Liver (tissue), 8 donors: ENCODE measurements at regions not wholly inside any gene's neighbourhood (a gene's known extent, or its start where the extent isn't known, plus 50 kb on each side); places are given as distances from the start of the nearest gene placed in this dataset.

ENCODE experiments used
- DNase-seq: peaks from one replicate; pipeline ENCODE4 v3.0.0-alpha.2; 2017; ENCODE audit warnings: low spot score
- H3K27ac ChIP-seq, 2 donors: one replicate each; pipeline ENCODE4 v1.7.0; 2013; ENCODE audit warnings: inconsistent platforms in 2 of 2, low read length in 2 of 2, control low read depth in 1 of 2, low read depth in 1 of 2, mild to moderate bottlenecking in 1 of 2
- H3K27me3 ChIP-seq, 4 donors: one replicate each; pipeline versions ENCODE4 v1.6.1 to v1.7.0; 2013; ENCODE audit warnings: low read length in 3 of 4, inconsistent platforms in 1 of 4, mild to moderate bottlenecking in 1 of 4, moderate library complexity in 1 of 4; ENCODE audit not compliant: control insufficient read depth in 4 of 4, insufficient read depth in 4 of 4
- H3K36me3 ChIP-seq, 4 donors: one replicate each; pipeline versions ENCODE4 v1.6.1 to v1.7.0; 2013; ENCODE audit warnings: low read length in 3 of 4, mild to moderate bottlenecking in 3 of 4, low read depth in 1 of 4, moderate library complexity in 1 of 4; ENCODE audit not compliant: control insufficient read depth in 4 of 4, insufficient read depth in 3 of 4
- H3K4me1 ChIP-seq, 4 donors: one replicate each; pipeline versions ENCODE4 v1.6.1 to v1.7.0; 2013; ENCODE audit warnings: low read length in 3 of 4, mild to moderate bottlenecking in 3 of 4, moderate library complexity in 1 of 4; ENCODE audit not compliant: control insufficient read depth in 4 of 4, insufficient read depth in 4 of 4
- H3K4me3 ChIP-seq, 3 donors: one replicate each; pipeline versions ENCODE4 v1.6.1 to v1.7.0; 2013; ENCODE audit warnings: low read length in 3 of 3, control low read depth in 1 of 3, low read depth in 1 of 3, mild to moderate bottlenecking in 1 of 3
- H3K9ac ChIP-seq, 2 donors: one replicate each; pipeline ENCODE4 v1.7.0; 2013; ENCODE audit warnings: low read length in 2 of 2, mild to moderate bottlenecking in 2 of 2, moderate library complexity in 2 of 2, control low read depth in 1 of 2, low read depth in 1 of 2
- H3K9me3 ChIP-seq, 4 donors: one replicate each; pipeline versions ENCODE4 v1.6.1 to v1.7.0; 2013; ENCODE audit warnings: low read length in 3 of 4; ENCODE audit not compliant: control insufficient read depth in 4 of 4
- CTCF ChIP-seq: fragments of 150-350 bp; IDR thresholded peaks from 2 replicates; pipeline ENCODE4 v1.5.1; 2017; ENCODE audit warnings: improper control_type of control experiment, low read depth, low read length; ENCODE audit not compliant: missing input control
- EGR1 ChIP-seq, 2 donors: IDR thresholded peaks; 2 replicates each; pipeline ENCODE4 v1.6.1; 2016 to 2018; ENCODE audit warnings: antibody characterized with exemption in 2 of 2, low read depth in 2 of 2
- FOXA2 ChIP-seq: IDR thresholded peaks from 2 replicates; pipeline ENCODE4 v1.6.1; 2016; ENCODE audit warnings: antibody characterized with exemption
- HNF4A ChIP-seq, 2 donors: conservative IDR thresholded peaks; 2 replicates each; pipeline ENCODE4 v1.6.1; 2016; ENCODE audit warnings: antibody characterized with exemption in 2 of 2, mild to moderate bottlenecking in 2 of 2
- JUND ChIP-seq, 2 donors: IDR thresholded peaks; 2 replicates each; pipeline ENCODE4 v1.6.1; 2016; ENCODE audit warnings: antibody characterized with exemption in 2 of 2
- NR2F2 ChIP-seq: IDR thresholded peaks from 2 replicates; pipeline ENCODE4 v1.6.1; 2016; ENCODE audit warnings: antibody characterized with exemption
- REST ChIP-seq: IDR thresholded peaks from 2 replicates; pipeline ENCODE4 v1.6.1; 2016; ENCODE audit warnings: antibody characterized with exemption, mild to moderate bottlenecking
- RXRA ChIP-seq, 2 donors: IDR thresholded peaks; 2 replicates each; pipeline ENCODE4 v1.6.1; 2017 to 2018; ENCODE audit warnings: antibody characterized with exemption in 2 of 2, mild to moderate bottlenecking in 1 of 2
- SP1 ChIP-seq: IDR thresholded peaks from 2 replicates; pipeline ENCODE4 v1.6.1; 2018; ENCODE audit warnings: antibody characterized with exemption, mild to moderate bottlenecking
- YY1 ChIP-seq: IDR thresholded peaks from 2 replicates; pipeline ENCODE4 v1.6.1; 2016; ENCODE audit warnings: antibody characterized with exemption, mild to moderate bottlenecking
- ZBTB33 ChIP-seq: IDR thresholded peaks from 2 replicates; pipeline ENCODE4 v1.6.1; 2016; ENCODE audit warnings: antibody characterized with exemption
- WGBS: extraction: QIAGEN DNeasy Blood & Tissue Kit; methylation state at CpG from one replicate; pipeline ENCODE4 v1.1.7; 2013; 5-methylcytosine and 5-hydroxymethylcytosine counted together
- TF ChIP-seq, protein P1 (sequence below): IDR thresholded peaks from 2 replicates; pipeline ENCODE4 v1.6.1; 2016; ENCODE audit warnings: antibody characterized with exemption
- donor health status: healthy.
- donor health status: healthy.
- donor health status: healthy.
- donor health status: healthy.
- donor health status: healthy.

DNA sequence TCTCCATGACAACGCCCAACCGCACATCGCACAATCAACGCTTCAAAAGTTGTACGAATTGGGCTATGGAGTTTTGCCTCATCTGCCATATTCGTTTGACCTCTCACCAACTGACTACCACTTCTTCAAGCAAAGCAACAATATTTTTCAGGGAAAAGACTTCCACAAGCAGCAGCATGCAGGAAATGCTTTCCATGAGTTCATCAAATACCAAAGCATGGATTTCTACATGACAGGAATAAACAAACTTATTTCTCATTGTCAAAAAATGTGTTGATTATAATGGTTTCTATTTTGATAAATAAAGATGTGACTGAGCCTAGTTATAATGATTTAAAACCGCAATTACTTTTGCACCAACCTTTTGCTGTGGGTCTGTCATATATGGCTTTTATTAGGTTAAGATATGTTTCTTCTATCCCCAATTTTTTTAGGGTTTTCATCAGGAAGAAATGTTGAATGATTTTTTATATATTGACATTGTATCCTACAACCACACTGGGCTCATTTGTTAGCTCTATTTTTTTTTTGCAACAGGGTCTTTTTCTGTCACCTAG, 138.4 kb downstream of the PWWP3B start:
- WGBS: 91% methylated on average over 7 of the region's 7 CpGs
- Histone ChIP-seq H3K27me3 (peaks cover 0 to 4% (median 0%) of the 10 kb centered on the region in 4 donors), H3K4me3 (no peak overlapping the region), H3K4me1 (no peaks in the 10 kb centered on the region), H3K9me3 (no peaks in the 10 kb centered on the region), H3K27ac (no peak overlapping the region), H3K9ac (no peak overlapping the region), H3K36me3 (no peaks in the 10 kb centered on the region)
- DNase-seq: no peak
- TF ChIP-seq REST (no peak), YY1 (no peak), CTCF (no peak), FOXA2 (no peak), SP1 (no peak), NR2F2 (no peak), EGR1 (IDR thresholded peaks at IDR 0.05; ENCODE audit: low read depth in 2 of 2) (no peak), RXRA (IDR thresholded peaks at IDR 0.05) (no peak), HNF4A (conservative IDR thresholded peaks at IDR 0.05) (no peak), ZBTB33 (no peak), JUND (IDR thresholded peaks at IDR 0.05) (no peak)
- TF ChIP-seq, protein P1, sequence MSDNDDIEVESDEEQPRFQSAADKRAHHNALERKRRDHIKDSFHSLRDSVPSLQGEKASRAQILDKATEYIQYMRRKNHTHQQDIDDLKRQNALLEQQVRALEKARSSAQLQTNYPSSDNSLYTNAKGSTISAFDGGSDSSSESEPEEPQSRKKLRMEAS: no peak

DNA sequence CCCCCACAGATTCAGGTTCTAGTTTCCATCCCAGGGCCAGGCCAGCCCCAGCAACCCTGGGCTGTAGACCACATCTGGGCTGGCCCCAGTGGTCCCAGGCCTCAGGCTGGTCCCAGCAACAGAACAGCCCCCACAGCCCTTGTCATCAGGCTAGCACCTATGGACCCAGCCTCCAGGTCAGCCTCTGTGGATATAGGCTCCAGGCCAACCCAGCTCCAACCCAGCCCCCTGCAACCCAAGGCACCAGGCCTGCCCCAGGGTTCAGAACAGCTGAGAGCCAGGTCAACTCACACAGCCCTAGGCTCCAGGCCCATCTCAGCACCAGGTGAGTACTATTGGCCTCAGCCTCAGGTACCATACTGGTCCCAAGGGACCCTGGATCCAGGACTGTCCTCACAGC, 155.3 kb downstream of the PWWP3B start:
- no peaks in the 10 kb centered on the region for H3K27me3 ChIP-seq
- no peak overlapping the region for H3K9ac ChIP-seq
- H3K27ac ChIP-seq: no peak overlapping the region
- H3K4me1 ChIP-seq: no peaks in the 10 kb centered on the region
- TF ChIP-seq RXRA (IDR thresholded peaks at IDR 0.05) (no peak), HNF4A (conservative IDR thresholded peaks at IDR 0.05) (no peak)
- no peaks in the 10 kb centered on the region for H3K9me3 ChIP-seq
- no peak overlapping the region for H3K4me3 ChIP-seq
- H3K36me3 ChIP-seq: no peaks in the 10 kb centered on the region
- no peak for DNase-seq
